Endothelial cell (in vitro differentiated cells): ENCODE measurements at regions not wholly inside any gene's neighbourhood (a gene's known extent, or its start where the extent isn't known, plus 50 kb on each side); places are given as distances from the start of the nearest gene placed in this dataset.

ENCODE experiments used
- DNase-seq: peaks from one replicate; pipeline ENCODE4 v3.0.0; 2021; ENCODE audit warnings: low spot score
- H3K27ac Mint-ChIP-seq: one replicate; pipeline ENCODE4 v1.8.0; 2021; ENCODE audit warnings: mixed read lengths, inconsistent platforms; ENCODE audit not compliant: unreplicated experiment
- H3K27me3 Mint-ChIP-seq: one replicate; pipeline ENCODE4 v1.8.0; 2021; ENCODE audit warnings: mild to moderate bottlenecking, moderate library complexity, mixed read lengths, inconsistent platforms; ENCODE audit not compliant: unreplicated experiment
- H3K36me3 Mint-ChIP-seq: one replicate; pipeline ENCODE4 v1.8.0; 2021; ENCODE audit warnings: mild to moderate bottlenecking, low read depth, mixed read lengths, inconsistent platforms; ENCODE audit not compliant: unreplicated experiment
- H3K4me1 Mint-ChIP-seq: one replicate; pipeline ENCODE4 v1.8.0; 2021; ENCODE audit warnings: mild to moderate bottlenecking, mixed read lengths, inconsistent platforms; ENCODE audit not compliant: unreplicated experiment
- H3K4me3 Mint-ChIP-seq: one replicate; pipeline ENCODE4 v1.8.0; 2021; ENCODE audit warnings: mild to moderate bottlenecking, mixed read lengths, inconsistent platforms; ENCODE audit not compliant: unreplicated experiment
- H3K9me3 Mint-ChIP-seq: one replicate; pipeline ENCODE4 v1.8.0; 2021; ENCODE audit warnings: mixed read lengths, inconsistent platforms; ENCODE audit not compliant: unreplicated experiment
- TF ChIP-seq, protein P1 (sequence below): fragments of 200-600 bp; sonication (generic); IDR thresholded peaks from one replicate; pipeline ENCODE4 v1.5.0; 2021; ENCODE audit warnings: antibody characterized with exemption; ENCODE audit not compliant: unreplicated experiment

DNA sequence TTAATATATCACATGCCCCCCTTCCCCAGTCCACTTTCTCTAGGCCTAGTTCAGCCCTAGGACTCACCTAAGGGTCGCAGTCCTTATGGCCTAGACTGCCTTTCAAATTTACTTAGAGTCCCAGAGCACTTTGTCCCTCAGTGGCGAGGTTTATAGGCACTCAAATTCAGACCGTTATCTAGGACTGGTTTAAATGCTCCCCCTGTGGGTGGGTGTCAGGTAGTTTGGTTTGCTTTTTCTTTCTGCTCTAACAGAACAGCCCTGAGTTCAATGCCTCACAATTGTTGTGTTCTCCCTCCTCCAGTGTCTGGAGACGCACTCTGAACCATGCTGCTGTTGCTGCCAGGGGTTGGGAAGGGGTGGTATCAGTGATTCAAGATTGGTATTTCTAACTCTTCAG lies 317.1 kb downstream of the MAT2B start:
- no peaks in the 10 kb centered on the region for H3K36me3 Mint-ChIP-seq
- H3K4me1 Mint-ChIP-seq = no peaks in the 10 kb centered on the region
- DNase-seq = no peak
- no peak overlapping the region for H3K27ac Mint-ChIP-seq
- H3K4me3 Mint-ChIP-seq = no peak overlapping the region
- no peaks in the 10 kb centered on the region for H3K9me3 Mint-ChIP-seq
- H3K27me3 Mint-ChIP-seq = no peaks in the 10 kb centered on the region
- TF ChIP-seq, protein P1, sequence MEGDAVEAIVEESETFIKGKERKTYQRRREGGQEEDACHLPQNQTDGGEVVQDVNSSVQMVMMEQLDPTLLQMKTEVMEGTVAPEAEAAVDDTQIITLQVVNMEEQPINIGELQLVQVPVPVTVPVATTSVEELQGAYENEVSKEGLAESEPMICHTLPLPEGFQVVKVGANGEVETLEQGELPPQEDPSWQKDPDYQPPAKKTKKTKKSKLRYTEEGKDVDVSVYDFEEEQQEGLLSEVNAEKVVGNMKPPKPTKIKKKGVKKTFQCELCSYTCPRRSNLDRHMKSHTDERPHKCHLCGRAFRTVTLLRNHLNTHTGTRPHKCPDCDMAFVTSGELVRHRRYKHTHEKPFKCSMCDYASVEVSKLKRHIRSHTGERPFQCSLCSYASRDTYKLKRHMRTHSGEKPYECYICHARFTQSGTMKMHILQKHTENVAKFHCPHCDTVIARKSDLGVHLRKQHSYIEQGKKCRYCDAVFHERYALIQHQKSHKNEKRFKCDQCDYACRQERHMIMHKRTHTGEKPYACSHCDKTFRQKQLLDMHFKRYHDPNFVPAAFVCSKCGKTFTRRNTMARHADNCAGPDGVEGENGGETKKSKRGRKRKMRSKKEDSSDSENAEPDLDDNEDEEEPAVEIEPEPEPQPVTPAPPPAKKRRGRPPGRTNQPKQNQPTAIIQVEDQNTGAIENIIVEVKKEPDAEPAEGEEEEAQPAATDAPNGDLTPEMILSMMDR = no peak

DNA sequence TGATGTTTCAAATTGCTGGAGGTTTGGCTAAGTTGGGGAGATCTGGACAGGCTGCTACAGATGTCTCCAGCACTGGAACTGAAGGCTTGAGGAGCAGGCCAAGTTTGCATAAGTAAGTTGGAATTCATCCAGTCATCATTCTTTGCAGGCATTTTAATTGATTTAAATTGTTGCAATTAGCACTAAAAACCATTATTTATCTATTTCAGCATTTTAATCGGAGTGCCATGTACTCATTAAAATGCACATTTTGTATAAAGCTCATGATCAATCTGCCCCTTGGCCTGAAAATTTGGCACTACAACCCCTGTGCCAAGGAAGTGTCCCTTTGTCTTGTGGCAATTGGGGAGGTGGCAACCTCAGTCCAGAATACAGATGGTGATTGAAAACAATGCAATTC lies 320.2 kb downstream of the MAT2B start:
- Mint-ChIP-seq H3K27me3 (peaks cover 7% of the 10 kb centered on the region), H3K36me3 (no peaks in the 10 kb centered on the region)
- DNase-seq = no peak

DNA sequence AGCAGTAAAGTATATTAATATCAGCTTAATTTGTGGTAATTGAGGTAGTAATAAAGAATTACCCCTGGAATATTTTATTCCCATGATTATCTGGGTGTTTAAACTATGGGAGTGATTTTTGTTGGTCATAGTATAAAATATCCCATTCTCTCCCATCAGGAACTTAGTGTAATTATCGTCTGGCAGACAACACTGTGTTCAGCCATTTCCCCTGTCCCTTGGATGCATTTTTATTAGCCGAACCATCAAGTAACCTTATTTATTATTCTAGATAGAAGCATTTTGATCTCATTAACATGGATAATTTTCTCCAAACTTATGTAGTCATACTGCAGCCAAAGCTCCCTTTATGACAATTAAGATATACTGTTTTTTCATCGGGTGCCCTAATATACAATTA lies 320.8 kb downstream of the MAT2B start:
- Mint-ChIP-seq H3K4me1 (no peaks in the 10 kb centered on the region), H3K4me3 (no peak overlapping the region), H3K36me3 (no peaks in the 10 kb centered on the region), H3K27me3 (peaks cover 7% of the 10 kb centered on the region), H3K9me3 (no peaks in the 10 kb centered on the region), H3K27ac (no peak overlapping the region)
- TF ChIP-seq, protein P1 = no peak
- DNase-seq = no peak

More for the DNA sequence above, 320.2 kb downstream of the MAT2B start:
- Mint-ChIP-seq H3K27ac (no peak overlapping the region), H3K4me3 (no peak overlapping the region), H3K9me3 (no peaks in the 10 kb centered on the region), H3K4me1 (no peaks in the 10 kb centered on the region)
- TF ChIP-seq, protein P1 = no peak

DNA sequence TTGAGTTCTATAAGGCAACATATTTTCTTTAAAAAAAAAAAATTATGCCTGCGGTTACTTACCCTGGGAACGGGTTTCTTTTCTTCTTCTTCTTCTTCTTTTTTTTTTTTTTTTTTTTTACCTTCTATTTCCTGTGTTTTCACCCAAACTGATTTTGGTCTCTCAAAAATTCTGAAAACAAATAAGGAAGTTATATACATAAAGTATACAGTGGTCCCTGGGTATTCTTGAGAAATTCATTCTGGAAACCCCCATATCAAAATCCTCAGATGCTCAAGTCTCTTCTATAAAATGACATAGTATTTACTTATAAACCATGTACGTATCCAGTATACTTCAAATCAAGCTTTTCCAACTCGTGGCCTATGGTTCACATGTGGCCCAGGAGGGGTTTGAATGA lies 326.7 kb downstream of the MAT2B start:
- H3K4me3 Mint-ChIP-seq = no peak overlapping the region
- no peak for DNase-seq
- H3K27ac Mint-ChIP-seq = no peak overlapping the region
- H3K27me3 Mint-ChIP-seq = peaks cover 7% of the 10 kb centered on the region
- TF ChIP-seq, protein P1 = no peak
- no peaks in the 10 kb centered on the region for H3K36me3 Mint-ChIP-seq
- H3K9me3 Mint-ChIP-seq = no peaks in the 10 kb centered on the region
- H3K4me1 Mint-ChIP-seq = no peaks in the 10 kb centered on the region

DNA sequence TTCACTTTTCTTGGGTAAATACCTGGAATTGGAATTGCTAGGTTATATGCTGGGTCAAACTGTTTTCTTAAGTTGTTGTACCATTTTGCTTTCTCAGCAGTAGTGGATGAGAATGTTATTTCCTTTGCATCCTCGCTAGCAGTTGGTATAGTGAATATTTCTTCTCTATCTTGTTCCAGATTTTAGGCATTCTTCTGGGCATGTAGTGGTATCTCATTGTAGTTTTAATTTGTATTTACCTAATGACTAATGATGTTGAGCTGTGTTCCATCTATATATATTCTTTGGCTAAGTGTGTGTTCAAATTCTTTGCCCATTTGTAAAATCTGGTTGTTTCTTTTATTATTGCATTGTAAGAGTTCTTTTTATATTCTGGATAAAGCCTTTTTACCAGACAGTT lies 333.3 kb downstream of the MAT2B start:
- H3K4me1 Mint-ChIP-seq = no peaks in the 10 kb centered on the region
- H3K9me3 Mint-ChIP-seq = no peaks in the 10 kb centered on the region
- H3K27me3 Mint-ChIP-seq = no peaks in the 10 kb centered on the region
- TF ChIP-seq, protein P1 = no peak
- H3K4me3 Mint-ChIP-seq = no peak overlapping the region
- H3K27ac Mint-ChIP-seq = no peak overlapping the region
- no peak for DNase-seq
- no peaks in the 10 kb centered on the region for H3K36me3 Mint-ChIP-seq
